Mesendoderm (in vitro differentiated cells): ENCODE measurements at regions not wholly inside any gene's neighbourhood (a gene's known extent, or its start where the extent isn't known, plus 50 kb on each side); places are given as distances from the start of the nearest gene placed in this dataset.
A peak's percentile ranks its signal among the peaks of the same experiment; 100 is the strongest.

Source experiments
- DNase-seq: peaks from one replicate; pipeline ENCODE4 v3.0.0; 2013
- H2AK5ac ChIP-seq: 2 replicates; pipeline ENCODE4 v1.6.1; 2013; ENCODE audit warnings: low read length, inconsistent platforms
- H2BK120ac ChIP-seq: 2 replicates; pipeline ENCODE4 v1.6.1; 2013; ENCODE audit warnings: low read depth, mild to moderate bottlenecking, low read length, moderate library complexity, mixed read lengths
- H2BK15ac ChIP-seq: replicated peaks from 2 replicates; pipeline ENCODE4 v1.6.1; 2013; ENCODE audit warnings: low read depth, mild to moderate bottlenecking, moderate library complexity
- H2BK5ac ChIP-seq: 2 replicates; pipeline ENCODE4 v1.6.1; 2013; ENCODE audit warnings: low read length, inconsistent platforms
- H3K18ac ChIP-seq: 2 replicates; pipeline ENCODE4 v1.6.1; 2013; ENCODE audit warnings: mild to moderate bottlenecking, low read length, mixed read lengths
- H3K23ac ChIP-seq: one replicate; pipeline ENCODE4 v1.6.1; 2013; ENCODE audit warnings: low read length
- H3K27ac ChIP-seq: 2 replicates; pipeline ENCODE4 v1.5.1; 2013; ENCODE audit warnings: low read depth, mild to moderate bottlenecking, inconsistent platforms, low read length, moderate library complexity
- H3K27me3 ChIP-seq: 2 replicates; pipeline ENCODE4 v1.6.1; 2013; ENCODE audit warnings: low read length, control low read depth, mild to moderate bottlenecking, inconsistent platforms; ENCODE audit not compliant: insufficient read depth, poor library complexity
- H3K36me3 ChIP-seq: 2 replicates; pipeline ENCODE4 v1.6.1; 2013; ENCODE audit warnings: low read length, inconsistent platforms; ENCODE audit not compliant: control insufficient read depth, insufficient read depth
- H3K4ac ChIP-seq: one replicate; pipeline ENCODE4 v1.6.1; 2013; ENCODE audit warnings: low read depth, mild to moderate bottlenecking, low read length, moderate library complexity
- H3K4me1 ChIP-seq: 2 replicates; pipeline ENCODE4 v1.6.1; 2013; ENCODE audit warnings: low read depth, low read length, inconsistent platforms; ENCODE audit not compliant: control insufficient read depth
- H3K4me2 ChIP-seq: 2 replicates; pipeline ENCODE4 v1.6.1; 2013; ENCODE audit warnings: low read length
- H3K4me3 ChIP-seq: 2 replicates; pipeline ENCODE4 v1.5.1; 2013; ENCODE audit warnings: mild to moderate bottlenecking, low read length
- H3K56ac ChIP-seq: one replicate; pipeline ENCODE4 v1.6.1; 2013; ENCODE audit warnings: low read length
- H3K79me1 ChIP-seq: 2 replicates; pipeline ENCODE4 v1.6.1; 2013; ENCODE audit warnings: low read length, inconsistent platforms
- H3K79me2 ChIP-seq: 2 replicates; pipeline ENCODE4 v1.6.1; 2013; ENCODE audit warnings: mild to moderate bottlenecking, low read length; ENCODE audit not compliant: control insufficient read depth, insufficient read depth
- H3K9ac ChIP-seq: 2 replicates; pipeline ENCODE4 v1.6.1; 2013; ENCODE audit warnings: low read length, inconsistent platforms
- H4K5ac ChIP-seq: one replicate; pipeline ENCODE4 v1.6.1; 2013; ENCODE audit warnings: low read length
- H4K8ac ChIP-seq: one replicate; pipeline ENCODE4 v1.6.1; 2013; ENCODE audit warnings: low read depth, mild to moderate bottlenecking, control low read depth, low read length, moderate library complexity
- WGBS: extraction: QIAGEN DNeasy Blood & Tissue Kit; methylation state at CpG from one replicate; pipeline ENCODE4 v1.1.7; 2013; ENCODE audit warnings: low lambda C conversion rate, missing lambda C conversion rate; ENCODE audit not compliant: insufficient coverage; ENCODE audit errors: extremely low coverage; 5-methylcytosine and 5-hydroxymethylcytosine counted together

DNA sequence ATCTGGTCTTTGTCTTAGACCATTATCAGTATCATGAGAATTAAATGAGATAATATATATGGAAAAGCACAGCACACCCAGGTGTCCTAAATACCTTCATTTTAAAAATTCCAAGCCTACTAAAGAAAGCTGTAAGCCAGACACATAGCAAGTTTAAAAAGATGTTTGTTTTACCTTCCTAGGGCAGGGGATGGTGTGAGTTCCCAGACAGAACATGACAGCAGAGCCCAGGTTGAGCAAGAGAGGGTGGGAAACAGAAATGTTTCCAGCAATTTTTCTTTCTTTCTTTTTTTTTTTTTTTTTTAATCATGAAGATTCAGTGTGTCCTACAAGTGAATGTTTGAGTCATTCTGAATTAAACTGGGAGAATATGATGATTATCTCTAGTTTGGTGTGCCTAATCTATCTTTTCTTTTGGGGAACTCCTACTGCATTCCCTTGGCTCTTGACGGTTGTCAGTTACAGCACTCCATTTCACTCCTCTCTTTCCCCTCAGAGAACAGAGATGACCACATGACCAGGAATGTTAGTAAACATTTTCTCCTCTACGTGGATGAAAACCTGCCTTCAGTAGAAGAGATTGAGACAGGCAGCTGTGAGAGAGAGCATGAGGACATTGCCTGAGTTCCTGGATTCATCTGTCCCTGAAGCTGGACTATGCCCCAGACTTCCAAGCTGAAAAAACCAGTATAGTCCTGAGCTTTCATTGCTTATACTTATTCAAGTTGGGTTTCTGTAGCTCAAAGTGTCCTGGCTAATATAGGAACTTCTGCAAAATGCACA is 54.5 kb upstream of the ARL14 start:
- no peak for DNase-seq

DNA sequence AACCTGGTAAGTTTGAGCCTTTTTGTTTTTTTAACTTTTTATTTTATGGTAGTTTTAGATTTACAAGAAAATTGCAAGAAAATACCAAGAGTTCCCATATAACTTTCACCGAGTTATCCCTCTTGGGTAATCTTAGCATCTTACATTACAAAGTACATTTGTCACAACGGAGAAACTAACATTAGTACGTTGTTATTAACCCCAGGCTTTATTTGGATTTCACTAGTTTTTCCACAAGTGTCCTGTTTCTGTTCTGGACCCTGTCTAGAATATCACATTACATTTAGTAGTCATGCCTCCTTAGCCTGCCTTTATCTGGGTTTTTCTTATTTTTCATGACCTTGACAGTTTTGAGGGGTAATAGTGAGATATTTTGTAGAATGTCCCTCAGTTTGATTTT is 53.5 kb upstream of the KPNA4 start:
- no peak overlapping the region for H2BK120ac ChIP-seq
- no peaks in the 10 kb centered on the region for H3K79me1 ChIP-seq
- H2BK15ac ChIP-seq, result no peak overlapping the region
- no peak overlapping the region for H3K18ac ChIP-seq
- WGBS, result no CpG with 5 or more reads among the region's 3 CpGs
- no peak overlapping the region for H4K5ac ChIP-seq
- no peak overlapping the region for H3K4ac ChIP-seq
- no peak overlapping the region for H4K8ac ChIP-seq
- H3K79me2 ChIP-seq, result no peaks in the 10 kb centered on the region
- no peak overlapping the region for H2AK5ac ChIP-seq
- H2BK5ac ChIP-seq, result no peak overlapping the region
- no peak overlapping the region for H3K56ac ChIP-seq
- no peak overlapping the region for H3K9ac ChIP-seq
- no peak overlapping the region for H3K4me2 ChIP-seq
- H3K4me3 ChIP-seq, result no peak overlapping the region
- no peaks in the 10 kb centered on the region for H3K36me3 ChIP-seq
- H3K27ac ChIP-seq, result no peak overlapping the region
- H3K23ac ChIP-seq, result no peak overlapping the region
- no peaks in the 10 kb centered on the region for H3K4me1 ChIP-seq
- no peak for DNase-seq
- H3K27me3 ChIP-seq, result no peaks in the 10 kb centered on the region

More for the DNA sequence above, 54.5 kb upstream of the ARL14 start:
- Histone ChIP-seq H2BK5ac (no peak overlapping the region), H2BK15ac (no peak overlapping the region), H4K8ac (no peak overlapping the region), H3K79me1 (no peaks in the 10 kb centered on the region), H3K27ac (no peak overlapping the region), H2AK5ac (no peak overlapping the region), H3K79me2 (no peaks in the 10 kb centered on the region), H3K4me1 (no peaks in the 10 kb centered on the region), H2BK120ac (no peak overlapping the region), H3K4me3 (no peak overlapping the region), H3K36me3 (no peaks in the 10 kb centered on the region), H3K4me2 (no peak overlapping the region), H3K27me3 (no peaks in the 10 kb centered on the region), H3K9ac (no peak overlapping the region), H4K5ac (no peak overlapping the region), H3K23ac (no peak overlapping the region), H3K18ac (no peak overlapping the region), H3K4ac (no peak overlapping the region), H3K56ac (no peak overlapping the region)
- no CpG with 5 or more reads among the region's 2 CpGs for WGBS

DNA sequence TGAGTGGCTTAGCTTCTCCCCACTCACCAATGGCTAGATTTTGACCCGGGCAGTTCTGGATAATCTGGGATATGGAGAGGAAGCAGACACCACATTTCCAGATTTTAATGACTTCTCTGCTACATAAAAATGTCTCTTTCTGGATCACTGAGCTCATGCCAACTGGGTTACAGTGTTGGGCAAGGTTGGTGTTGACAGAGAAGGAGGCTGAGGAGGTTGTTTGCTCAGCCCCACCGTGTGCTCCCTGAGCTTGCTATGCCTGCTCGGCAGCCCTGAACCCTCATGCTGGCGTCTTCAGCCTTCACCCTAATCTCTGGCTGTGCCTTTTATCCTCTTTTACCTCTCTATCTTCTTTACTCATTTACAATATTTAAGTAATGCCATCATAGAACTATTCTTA is 53.0 kb upstream of the KPNA4 start:
- no peak overlapping the region for H2AK5ac ChIP-seq
- no peak overlapping the region for H2BK5ac ChIP-seq
- no peak for DNase-seq
- H3K9ac ChIP-seq, result no peak overlapping the region
- WGBS, result no CpG with 5 or more reads among the region's 4 CpGs
- H3K4me3 ChIP-seq, result no peak overlapping the region
- H4K8ac ChIP-seq, result no peak overlapping the region
- H3K56ac ChIP-seq, result no peak overlapping the region
- H4K5ac ChIP-seq, result no peak overlapping the region
- H3K4me1 ChIP-seq, result no peaks in the 10 kb centered on the region
- no peaks in the 10 kb centered on the region for H3K79me1 ChIP-seq
- H2BK120ac ChIP-seq, result no peak overlapping the region
- H2BK15ac ChIP-seq, result no peak overlapping the region
- H3K4me2 ChIP-seq, result no peak overlapping the region
- H3K18ac ChIP-seq, result no peak overlapping the region
- no peaks in the 10 kb centered on the region for H3K79me2 ChIP-seq
- H3K36me3 ChIP-seq, result no peaks in the 10 kb centered on the region
- no peak overlapping the region for H3K23ac ChIP-seq
- no peak overlapping the region for H3K4ac ChIP-seq
- no peaks in the 10 kb centered on the region for H3K27me3 ChIP-seq
- no peak overlapping the region for H3K27ac ChIP-seq

DNA sequence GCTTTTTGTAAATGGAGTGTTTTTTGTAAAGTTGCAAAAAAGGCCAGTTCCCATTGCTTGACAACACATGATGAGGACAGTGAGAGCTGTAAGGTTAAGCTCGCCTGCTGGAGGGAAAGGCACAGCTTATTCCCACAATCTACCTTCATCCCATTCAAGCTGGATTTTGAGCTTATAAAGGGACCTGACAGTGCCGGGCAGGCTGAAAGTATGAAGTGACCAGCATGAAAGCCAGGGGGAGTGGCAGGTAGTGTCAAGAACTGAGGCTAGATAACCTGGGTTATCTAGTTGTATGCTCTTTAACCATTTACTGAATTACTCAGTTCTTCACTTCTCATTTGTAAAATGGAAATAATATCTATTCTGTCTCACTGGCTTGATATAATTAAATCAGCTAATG is 52.3 kb upstream of the KPNA4 start:
- Histone ChIP-seq H3K23ac (no peak overlapping the region), H2BK5ac (no peak overlapping the region), H3K79me1 (no peaks in the 10 kb centered on the region), H3K56ac (no peak overlapping the region), H3K18ac (no peak overlapping the region), H3K4ac (no peak overlapping the region), H3K27me3 (no peaks in the 10 kb centered on the region), H2AK5ac (no peak overlapping the region), H3K4me1 (no peaks in the 10 kb centered on the region), H3K36me3 (no peaks in the 10 kb centered on the region), H4K5ac (no peak overlapping the region), H3K27ac (no peak overlapping the region), H3K4me2 (no peak overlapping the region), H3K4me3 (no peak overlapping the region), H3K79me2 (no peaks in the 10 kb centered on the region), H4K8ac (no peak overlapping the region), H2BK15ac (no peak overlapping the region), H3K9ac (no peak overlapping the region), H2BK120ac (no peak overlapping the region)
- no CpG with 5 or more reads among the region's 2 CpGs for WGBS
- DNase-seq, result peak; percentile 24

DNA sequence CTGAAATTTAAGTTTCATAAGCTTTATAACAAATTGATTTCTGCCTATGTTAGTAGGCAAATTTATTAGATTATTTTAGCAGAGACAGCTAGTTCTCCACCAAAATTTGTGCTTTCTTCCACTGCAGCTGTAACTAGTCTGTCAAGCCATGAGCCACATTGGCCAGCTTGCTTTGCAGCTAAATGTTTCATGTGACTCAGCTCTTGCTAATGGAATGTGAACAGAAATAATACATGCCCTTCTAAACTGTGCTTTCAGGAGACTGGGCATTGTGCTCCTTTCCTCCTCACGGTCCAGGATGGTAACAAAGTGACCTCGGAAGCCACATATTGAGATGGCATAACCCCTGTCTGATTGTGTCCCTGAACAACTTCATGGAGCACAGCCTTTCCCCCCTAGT is 51.3 kb upstream of the KPNA4 start:
- DNase-seq, result no peak

DNA sequence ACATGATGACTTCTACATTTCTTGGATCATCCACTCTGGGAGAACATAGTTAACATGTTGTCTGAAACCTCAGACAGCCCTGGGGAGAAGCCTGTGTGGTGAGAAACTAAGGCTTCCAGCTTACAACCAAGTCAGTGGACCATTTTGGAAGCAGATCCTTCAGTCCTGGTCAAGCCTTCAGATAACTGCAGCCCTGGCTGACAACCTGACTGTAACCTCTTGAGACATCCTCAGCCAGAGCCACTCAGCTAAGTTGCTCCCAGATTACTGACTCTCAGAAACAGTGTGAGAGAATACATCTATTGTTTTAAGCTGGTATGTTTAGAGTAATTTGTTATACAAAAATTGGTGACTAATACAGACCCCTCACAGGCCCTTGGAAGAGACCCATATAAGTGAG is 50.9 kb upstream of the KPNA4 start:
- Histone ChIP-seq H3K36me3 (no peaks in the 10 kb centered on the region), H2BK5ac (no peak overlapping the region), H3K18ac (no peak overlapping the region), H3K79me2 (no peaks in the 10 kb centered on the region), H3K56ac (no peak overlapping the region), H3K4ac (no peak overlapping the region), H2AK5ac (no peak overlapping the region), H3K4me2 (no peak overlapping the region), H4K8ac (no peak overlapping the region), H3K4me1 (no peaks in the 10 kb centered on the region), H4K5ac (no peak overlapping the region), H3K79me1 (no peaks in the 10 kb centered on the region), H3K23ac (no peak overlapping the region), H3K27ac (no peak overlapping the region), H3K27me3 (no peaks in the 10 kb centered on the region), H2BK120ac (no peak overlapping the region), H3K9ac (no peak overlapping the region), H3K4me3 (no peak overlapping the region), H2BK15ac (no peak overlapping the region)
- no peak for DNase-seq

More for the DNA sequence above, 51.3 kb upstream of the KPNA4 start:
- H4K5ac ChIP-seq, result no peak overlapping the region
- H2AK5ac ChIP-seq, result no peak overlapping the region
- peak overlapping the region; percentile 16 for H3K4ac ChIP-seq
- H3K27me3 ChIP-seq, result no peaks in the 10 kb centered on the region
- H3K56ac ChIP-seq, result no peak overlapping the region
- H3K79me1 ChIP-seq, result no peaks in the 10 kb centered on the region
- no peaks in the 10 kb centered on the region for H3K79me2 ChIP-seq
- H3K36me3 ChIP-seq, result no peaks in the 10 kb centered on the region
- H3K4me3 ChIP-seq, result no peak overlapping the region
- no CpG with 5 or more reads among the region's 2 CpGs for WGBS
- H3K4me1 ChIP-seq, result no peaks in the 10 kb centered on the region
- H3K9ac ChIP-seq, result no peak overlapping the region
- no peak overlapping the region for H3K23ac ChIP-seq
- no peak overlapping the region for H4K8ac ChIP-seq
- no peak overlapping the region for H2BK120ac ChIP-seq
- no peak overlapping the region for H3K18ac ChIP-seq
- H2BK15ac ChIP-seq, result no peak overlapping the region
- no peak overlapping the region for H2BK5ac ChIP-seq
- no peak overlapping the region for H3K4me2 ChIP-seq
- no peak overlapping the region for H3K27ac ChIP-seq
